DOHH2 (cell line): ENCODE measurements at regions not wholly inside any gene's neighbourhood (a gene's known extent, or its start where the extent isn't known, plus 50 kb on each side); places are given as distances from the start of the nearest gene placed in this dataset.

Experiments
- EZH2phosphoT487 ChIP-seq: fragments of 200-600 bp; sonication (generic); IDR thresholded peaks from 2 replicates; pipeline ENCODE4 v1.6.1; 2017; ENCODE audit warnings: borderline replicate concordance, mild to moderate bottlenecking, antibody characterized with exemption, low read length, moderate library complexity, mixed read lengths
- TF ChIP-seq, protein P1 (sequence below): fragments of 200-600 bp; sonication (generic); IDR thresholded peaks from one replicate; pipeline ENCODE4 v1.5.1; 2014; ENCODE audit warnings: antibody characterized with exemption, mild to moderate bottlenecking, low read depth, low read length; ENCODE audit not compliant: poor library complexity, severe bottlenecking

DNA sequence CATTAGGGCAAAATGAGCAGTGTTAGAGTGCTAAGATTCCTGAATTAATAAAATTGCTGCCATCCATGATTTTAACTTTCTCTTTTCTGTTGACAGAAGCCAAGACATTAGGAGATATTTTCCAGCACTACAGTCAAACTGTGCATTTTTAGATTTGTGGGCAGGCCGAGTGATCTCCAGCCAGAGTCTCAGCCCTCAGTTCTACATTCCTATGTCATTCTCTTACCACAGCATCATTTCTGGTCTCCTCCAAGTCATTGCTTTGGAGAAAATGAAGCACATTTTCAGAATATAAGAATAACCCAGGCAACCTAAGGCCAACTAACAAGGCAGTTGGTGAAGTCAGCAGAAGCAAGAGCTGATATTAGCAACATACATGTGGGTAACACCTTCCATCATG is 74.6 kb upstream of the NUDT7 start:
- TF ChIP-seq, protein P1, sequence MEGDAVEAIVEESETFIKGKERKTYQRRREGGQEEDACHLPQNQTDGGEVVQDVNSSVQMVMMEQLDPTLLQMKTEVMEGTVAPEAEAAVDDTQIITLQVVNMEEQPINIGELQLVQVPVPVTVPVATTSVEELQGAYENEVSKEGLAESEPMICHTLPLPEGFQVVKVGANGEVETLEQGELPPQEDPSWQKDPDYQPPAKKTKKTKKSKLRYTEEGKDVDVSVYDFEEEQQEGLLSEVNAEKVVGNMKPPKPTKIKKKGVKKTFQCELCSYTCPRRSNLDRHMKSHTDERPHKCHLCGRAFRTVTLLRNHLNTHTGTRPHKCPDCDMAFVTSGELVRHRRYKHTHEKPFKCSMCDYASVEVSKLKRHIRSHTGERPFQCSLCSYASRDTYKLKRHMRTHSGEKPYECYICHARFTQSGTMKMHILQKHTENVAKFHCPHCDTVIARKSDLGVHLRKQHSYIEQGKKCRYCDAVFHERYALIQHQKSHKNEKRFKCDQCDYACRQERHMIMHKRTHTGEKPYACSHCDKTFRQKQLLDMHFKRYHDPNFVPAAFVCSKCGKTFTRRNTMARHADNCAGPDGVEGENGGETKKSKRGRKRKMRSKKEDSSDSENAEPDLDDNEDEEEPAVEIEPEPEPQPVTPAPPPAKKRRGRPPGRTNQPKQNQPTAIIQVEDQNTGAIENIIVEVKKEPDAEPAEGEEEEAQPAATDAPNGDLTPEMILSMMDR: no peak
- no peak for TF ChIP-seq EZH2phosphoT487
